ENCODE measurements at regions not wholly inside any gene's neighbourhood (a gene's known extent, or its start where the extent isn't known, plus 50 kb on each side); places are given as distances from the start of the nearest gene placed in this dataset.

DNA sequence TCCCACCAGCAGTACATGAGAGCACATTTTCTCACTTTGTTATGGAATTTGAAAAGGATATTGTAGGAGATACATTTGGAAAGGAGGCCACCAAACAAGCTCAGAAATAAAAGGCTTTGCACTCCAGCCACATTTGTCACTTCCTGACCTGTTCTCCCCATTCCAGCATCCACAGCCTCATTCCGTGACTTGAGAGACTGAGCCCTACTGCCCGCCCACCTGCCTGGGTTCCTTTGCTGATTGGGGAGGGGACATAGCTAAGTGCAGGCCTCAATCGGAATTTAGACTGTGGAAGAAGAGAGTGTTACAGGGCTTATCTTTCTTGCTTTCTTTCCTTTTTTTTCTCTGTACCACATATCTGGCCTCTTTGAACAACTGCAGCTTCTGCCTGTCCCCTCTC is 735.4 kb upstream of the TMEM132C start:
- Mint-ChIP-seq H3K4me3 (no peak overlapping the region), H3K4me1 (no peaks in the 10 kb centered on the region), H3K9me3 (peaks cover 5% of the 10 kb centered on the region), H3K27me3 (ENCODE audit: insufficient read depth, low read depth) (no peaks in the 10 kb centered on the region), H3K27ac (no peak overlapping the region), H3K36me3 (no peaks in the 10 kb centered on the region)
- Histone ChIP-seq H4K20me1 (ENCODE audit: low read depth) (no peaks in the 10 kb centered on the region), H3K4me3 (no peak overlapping the region), H3F3A (ENCODE audit: low read depth) (no peaks in the 10 kb centered on the region), H2AFZ (replicated peaks) (peak overlapping the region; percentile 68), H3K36me3 (no peaks in the 10 kb centered on the region), H3K9ac (no peak overlapping the region), H3K9me3 (ENCODE audit: low read depth) (no peaks in the 10 kb centered on the region), H3K4me2 (no peak overlapping the region), H3K27ac (no peak overlapping the region), H3K79me2 (ENCODE audit: low read depth) (no peaks in the 10 kb centered on the region), H3K27me3 (no peaks in the 10 kb centered on the region), H3K4me1 (no peaks in the 10 kb centered on the region)
- peak; percentile 12 for DNase-seq (ENCODE audit: low spot score)
- no peak for TF ChIP-seq EZH2phosphoT487 (IDR thresholded peaks at IDR 0.05)
- TF ChIP-seq EZH2 (IDR thresholded peaks at IDR 0.05): no peak
- TF ChIP-seq, protein P1, sequence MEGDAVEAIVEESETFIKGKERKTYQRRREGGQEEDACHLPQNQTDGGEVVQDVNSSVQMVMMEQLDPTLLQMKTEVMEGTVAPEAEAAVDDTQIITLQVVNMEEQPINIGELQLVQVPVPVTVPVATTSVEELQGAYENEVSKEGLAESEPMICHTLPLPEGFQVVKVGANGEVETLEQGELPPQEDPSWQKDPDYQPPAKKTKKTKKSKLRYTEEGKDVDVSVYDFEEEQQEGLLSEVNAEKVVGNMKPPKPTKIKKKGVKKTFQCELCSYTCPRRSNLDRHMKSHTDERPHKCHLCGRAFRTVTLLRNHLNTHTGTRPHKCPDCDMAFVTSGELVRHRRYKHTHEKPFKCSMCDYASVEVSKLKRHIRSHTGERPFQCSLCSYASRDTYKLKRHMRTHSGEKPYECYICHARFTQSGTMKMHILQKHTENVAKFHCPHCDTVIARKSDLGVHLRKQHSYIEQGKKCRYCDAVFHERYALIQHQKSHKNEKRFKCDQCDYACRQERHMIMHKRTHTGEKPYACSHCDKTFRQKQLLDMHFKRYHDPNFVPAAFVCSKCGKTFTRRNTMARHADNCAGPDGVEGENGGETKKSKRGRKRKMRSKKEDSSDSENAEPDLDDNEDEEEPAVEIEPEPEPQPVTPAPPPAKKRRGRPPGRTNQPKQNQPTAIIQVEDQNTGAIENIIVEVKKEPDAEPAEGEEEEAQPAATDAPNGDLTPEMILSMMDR (IDR thresholded peaks at IDR 0.05): no peak

DNA sequence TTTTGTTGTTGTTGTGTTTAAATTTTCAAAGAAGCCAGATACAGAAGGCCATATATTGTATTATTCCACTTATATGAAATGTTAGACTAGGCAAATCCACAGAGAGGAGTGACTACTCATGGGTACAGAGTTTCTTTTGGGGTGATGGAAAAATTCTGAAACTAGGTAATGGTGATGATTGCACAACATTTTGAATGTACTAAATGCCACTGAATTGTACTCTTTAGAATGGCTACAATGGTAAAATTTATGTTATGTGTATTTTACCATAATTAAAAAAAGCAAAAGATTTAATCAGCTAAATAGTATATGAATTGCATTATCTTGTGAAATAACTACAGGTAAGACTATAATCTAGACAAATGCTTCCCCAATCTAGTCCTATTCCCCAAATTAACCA is 733.6 kb upstream of the TMEM132C start:
- Mint-ChIP-seq H3K4me1 (peaks cover 5% of the 10 kb centered on the region), H3K27ac (no peak overlapping the region), H3K4me3 (no peak overlapping the region), H3K27me3 (ENCODE audit: insufficient read depth, low read depth) (peaks cover 2% of the 10 kb centered on the region), H3K36me3 (no peaks in the 10 kb centered on the region), H3K9me3 (peaks cover 5% of the 10 kb centered on the region)
- Histone ChIP-seq H3K27me3 (no peaks in the 10 kb centered on the region), H3K4me3 (no peak overlapping the region), H3F3A (ENCODE audit: low read depth) (no peaks in the 10 kb centered on the region), H3K27ac (no peak overlapping the region), H3K79me2 (ENCODE audit: low read depth) (no peaks in the 10 kb centered on the region), H3K9ac (no peak overlapping the region), H3K9me3 (ENCODE audit: low read depth) (no peaks in the 10 kb centered on the region), H3K4me1 (peaks cover 5% of the 10 kb centered on the region), H4K20me1 (ENCODE audit: low read depth) (no peaks in the 10 kb centered on the region), H3K36me3 (no peaks in the 10 kb centered on the region), H2AFZ (replicated peaks) (no peak overlapping the region), H3K4me2 (no peak overlapping the region)
- TF ChIP-seq EZH2 (IDR thresholded peaks at IDR 0.05): no peak
- no peak for TF ChIP-seq EZH2phosphoT487 (IDR thresholded peaks at IDR 0.05)
- TF ChIP-seq, protein P1 (IDR thresholded peaks at IDR 0.05): no peak
- DNase-seq (ENCODE audit: low spot score): no peak

DNA sequence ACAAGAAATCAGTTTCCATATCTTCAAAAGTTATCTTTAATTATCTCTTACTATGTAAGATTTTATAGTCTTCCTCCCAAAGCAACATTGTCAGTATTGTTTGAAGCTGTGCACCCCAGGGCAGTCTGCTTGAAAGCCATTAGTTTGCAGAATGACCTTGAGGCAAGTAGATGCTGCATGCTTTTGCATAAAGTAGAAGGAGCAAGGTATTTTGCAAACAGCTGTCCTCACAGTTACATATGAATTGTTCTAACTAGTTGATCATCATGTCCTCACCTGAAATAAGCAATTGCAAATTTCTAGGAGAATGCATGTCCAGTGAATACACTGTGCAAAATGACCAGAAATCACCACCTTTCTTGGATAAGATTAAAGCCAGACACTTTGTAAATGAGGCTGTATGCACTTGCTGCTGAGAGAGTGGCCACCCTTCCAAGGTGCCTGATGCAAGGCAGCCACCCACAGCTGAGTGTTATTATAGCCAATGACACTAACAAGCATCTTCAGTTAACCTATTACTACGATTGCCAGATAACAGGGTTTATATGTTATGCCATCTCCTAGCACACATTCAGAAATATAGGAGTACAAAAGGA is 730.0 kb upstream of the TMEM132C start:
- Mint-ChIP-seq H3K9me3 (peaks cover 5% of the 10 kb centered on the region), H3K4me1 (peaks cover 9% of the 10 kb centered on the region), H3K27ac (no peak overlapping the region), H3K27me3 (ENCODE audit: insufficient read depth, low read depth) (peaks cover 2% of the 10 kb centered on the region), H3K4me3 (no peak overlapping the region), H3K36me3 (no peaks in the 10 kb centered on the region)
- H3K9me3 ChIP-seq (ENCODE audit: low read depth): no peaks in the 10 kb centered on the region
- H3F3A ChIP-seq (ENCODE audit: low read depth): no peaks in the 10 kb centered on the region
- H3K79me2 ChIP-seq (ENCODE audit: low read depth): no peaks in the 10 kb centered on the region
- H3K4me2 ChIP-seq: no peak overlapping the region
- H3K27me3 ChIP-seq: no peaks in the 10 kb centered on the region
- peaks cover 7% of the 10 kb centered on the region for H3K4me1 ChIP-seq
- H2AFZ ChIP-seq (replicated peaks): no peak overlapping the region
- TF ChIP-seq EZH2phosphoT487 (IDR thresholded peaks at IDR 0.05) (no peak), EZH2 (IDR thresholded peaks at IDR 0.05) (no peak)
- no peaks in the 10 kb centered on the region for H4K20me1 ChIP-seq (ENCODE audit: low read depth)
- H3K27ac ChIP-seq: no peak overlapping the region
- no peak overlapping the region for H3K4me3 ChIP-seq
- no peaks in the 10 kb centered on the region for H3K36me3 ChIP-seq
- no peak for DNase-seq (ENCODE audit: low spot score)
- H3K9ac ChIP-seq: no peak overlapping the region

DNA sequence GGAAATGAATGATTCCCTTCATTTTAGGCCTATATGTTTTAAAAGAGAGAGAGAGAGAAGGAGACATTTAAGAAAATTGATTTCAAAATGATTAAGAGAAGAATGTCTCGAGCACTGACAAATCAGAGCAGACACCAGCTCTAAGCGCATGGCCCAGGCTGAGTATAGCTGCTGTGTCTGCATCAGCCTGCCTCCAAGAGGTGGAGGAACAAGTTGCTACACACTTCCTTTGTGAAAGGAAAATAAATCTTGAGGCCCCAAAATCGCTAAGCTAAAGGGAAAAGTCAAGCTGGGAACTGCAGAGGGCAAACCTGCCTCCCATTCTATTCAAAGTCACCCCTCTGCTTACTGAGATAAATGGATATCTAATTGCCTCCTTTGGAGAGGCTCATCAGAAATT is 728.7 kb upstream of the TMEM132C start:
- no peak overlapping the region for H3K4me3 ChIP-seq
- H3K79me2 ChIP-seq (ENCODE audit: low read depth): no peaks in the 10 kb centered on the region
- Mint-ChIP-seq H3K9me3 (peaks cover 5% of the 10 kb centered on the region), H3K4me1 (peaks cover 11% of the 10 kb centered on the region), H3K27me3 (ENCODE audit: insufficient read depth, low read depth) (peaks cover 2% of the 10 kb centered on the region), H3K4me3 (no peak overlapping the region), H3K36me3 (no peaks in the 10 kb centered on the region), H3K27ac (no peak overlapping the region)
- no peak overlapping the region for H3K4me2 ChIP-seq
- H2AFZ ChIP-seq (replicated peaks): peak overlapping the region; percentile 76
- no peaks in the 10 kb centered on the region for H3F3A ChIP-seq (ENCODE audit: low read depth)
- H3K27ac ChIP-seq: no peak overlapping the region
- no peaks in the 10 kb centered on the region for H3K36me3 ChIP-seq
- no peaks in the 10 kb centered on the region for H3K27me3 ChIP-seq
- DNase-seq (ENCODE audit: low spot score): peak; percentile 15
- peaks cover 7% of the 10 kb centered on the region for H3K4me1 ChIP-seq
- no peaks in the 10 kb centered on the region for H4K20me1 ChIP-seq (ENCODE audit: low read depth)
- H3K9ac ChIP-seq: no peak overlapping the region
- H3K9me3 ChIP-seq (ENCODE audit: low read depth): no peaks in the 10 kb centered on the region
- no peak for TF ChIP-seq EZH2 (IDR thresholded peaks at IDR 0.05)
- TF ChIP-seq, protein P1 (IDR thresholded peaks at IDR 0.05): peak; percentile 3
